Liver (tissue), 7 donors: ENCODE measurements at regions not wholly inside any gene's neighbourhood (a gene's known extent, or its start where the extent isn't known, plus 50 kb on each side); places are given as distances from the start of the nearest gene placed in this dataset.
"Not testable (repeated sequence)": the region's sequence is repeated elsewhere in the genome, so short reads cannot be mapped to it uniquely, and the experiment has no call there.

Source experiments
- DNase-seq: peaks from one replicate; pipeline ENCODE4 v3.0.0-alpha.2; 2017; ENCODE audit warnings: low spot score
- H3K27ac ChIP-seq, 2 donors: one replicate each; pipeline ENCODE4 v1.7.0; 2013; ENCODE audit warnings: inconsistent platforms in 2 of 2, low read length in 2 of 2, control low read depth in 1 of 2, low read depth in 1 of 2, mild to moderate bottlenecking in 1 of 2
- H3K27me3 ChIP-seq, 4 donors: one replicate each; pipeline versions ENCODE4 v1.6.1 to v1.7.0; 2013; ENCODE audit warnings: low read length in 3 of 4, inconsistent platforms in 1 of 4, mild to moderate bottlenecking in 1 of 4, moderate library complexity in 1 of 4; ENCODE audit not compliant: control insufficient read depth in 4 of 4, insufficient read depth in 4 of 4
- H3K36me3 ChIP-seq, 4 donors: one replicate each; pipeline versions ENCODE4 v1.6.1 to v1.7.0; 2013; ENCODE audit warnings: low read length in 3 of 4, mild to moderate bottlenecking in 3 of 4, low read depth in 1 of 4, moderate library complexity in 1 of 4; ENCODE audit not compliant: control insufficient read depth in 4 of 4, insufficient read depth in 3 of 4
- H3K4me1 ChIP-seq, 4 donors: one replicate each; pipeline versions ENCODE4 v1.6.1 to v1.7.0; 2013; ENCODE audit warnings: low read length in 3 of 4, mild to moderate bottlenecking in 3 of 4, moderate library complexity in 1 of 4; ENCODE audit not compliant: control insufficient read depth in 4 of 4, insufficient read depth in 4 of 4
- H3K4me3 ChIP-seq, 3 donors: one replicate each; pipeline versions ENCODE4 v1.6.1 to v1.7.0; 2013; ENCODE audit warnings: low read length in 3 of 3, control low read depth in 1 of 3, low read depth in 1 of 3, mild to moderate bottlenecking in 1 of 3
- H3K9ac ChIP-seq, 2 donors: one replicate each; pipeline ENCODE4 v1.7.0; 2013; ENCODE audit warnings: low read length in 2 of 2, mild to moderate bottlenecking in 2 of 2, moderate library complexity in 2 of 2, control low read depth in 1 of 2, low read depth in 1 of 2
- H3K9me3 ChIP-seq, 4 donors: one replicate each; pipeline versions ENCODE4 v1.6.1 to v1.7.0; 2013; ENCODE audit warnings: low read length in 3 of 4; ENCODE audit not compliant: control insufficient read depth in 4 of 4
- EGR1 ChIP-seq, 2 donors: IDR thresholded peaks; 2 replicates each; pipeline ENCODE4 v1.6.1; 2016 to 2018; ENCODE audit warnings: antibody characterized with exemption in 2 of 2, low read depth in 2 of 2
- FOXA2 ChIP-seq: IDR thresholded peaks from 2 replicates; pipeline ENCODE4 v1.6.1; 2016; ENCODE audit warnings: antibody characterized with exemption
- GABPA ChIP-seq, 2 donors: IDR thresholded peaks in 1 of 2; conservative IDR thresholded peaks in 1 of 2; 2 replicates each; pipeline ENCODE4 v1.6.1; 2016; ENCODE audit warnings: antibody characterized with exemption in 2 of 2, mild to moderate bottlenecking in 1 of 2, moderate library complexity in 1 of 2
- HNF4A ChIP-seq, 2 donors: conservative IDR thresholded peaks; 2 replicates each; pipeline ENCODE4 v1.6.1; 2016; ENCODE audit warnings: antibody characterized with exemption in 2 of 2, mild to moderate bottlenecking in 2 of 2
- NR2F2 ChIP-seq: IDR thresholded peaks from 2 replicates; pipeline ENCODE4 v1.6.1; 2016; ENCODE audit warnings: antibody characterized with exemption
- RAD21 ChIP-seq, 2 donors: IDR thresholded peaks; 2 replicates each; pipeline ENCODE4 v1.6.1; 2016; ENCODE audit warnings: antibody characterized with exemption in 2 of 2, mild to moderate bottlenecking in 2 of 2
- TAF1 ChIP-seq: conservative IDR thresholded peaks from 2 replicates; pipeline ENCODE4 v1.6.1; 2016; ENCODE audit warnings: antibody characterized with exemption, mild to moderate bottlenecking
- WGBS: extraction: QIAGEN DNeasy Blood & Tissue Kit; methylation state at CpG from one replicate; pipeline ENCODE4 v1.1.7; 2013; 5-methylcytosine and 5-hydroxymethylcytosine counted together
- TF ChIP-seq, protein P1 (sequence below): IDR thresholded peaks from 2 replicates; pipeline ENCODE4 v1.6.1; 2016; ENCODE audit warnings: antibody characterized with exemption
- donor health status: healthy.
- donor health status: healthy.
- donor health status: healthy.
- donor health status: healthy.

DNA sequence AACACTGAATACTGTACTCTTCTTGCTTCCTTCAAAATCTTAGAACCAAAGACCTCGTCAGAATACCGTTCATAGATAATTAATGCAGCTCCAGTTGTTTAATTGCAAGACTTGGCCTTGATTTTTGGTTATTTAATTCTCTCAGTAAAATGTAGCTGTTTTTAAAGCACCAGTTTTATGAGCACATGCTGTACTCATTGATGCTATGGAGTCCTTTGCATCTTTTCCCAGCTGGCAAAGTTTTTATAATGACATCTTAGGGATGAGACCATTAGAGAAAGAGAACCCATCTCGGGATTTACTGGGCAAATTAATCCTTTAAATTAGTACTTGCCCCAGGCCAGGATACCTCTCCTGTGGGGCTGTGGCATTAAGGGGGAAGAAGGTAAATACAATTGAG lies 199.3 kb downstream of the MEMO1 start:
- Histone ChIP-seq H3K9ac (no peak overlapping the region), H3K4me3 (no peak overlapping the region), H3K4me1 (peaks cover 0 to 5% (median 4%) of the 10 kb centered on the region in 4 donors), H3K36me3 (no peaks in the 10 kb centered on the region), H3K9me3 (no peaks in the 10 kb centered on the region), H3K27ac (no peak overlapping the region), H3K27me3 (no peaks in the 10 kb centered on the region)
- 96% methylated on average over 3 of the region's 3 CpGs for WGBS
- DNase-seq, result no peak
- no peak for TF ChIP-seq HNF4A (conservative IDR thresholded peaks at IDR 0.05)
- TF ChIP-seq, protein P1, sequence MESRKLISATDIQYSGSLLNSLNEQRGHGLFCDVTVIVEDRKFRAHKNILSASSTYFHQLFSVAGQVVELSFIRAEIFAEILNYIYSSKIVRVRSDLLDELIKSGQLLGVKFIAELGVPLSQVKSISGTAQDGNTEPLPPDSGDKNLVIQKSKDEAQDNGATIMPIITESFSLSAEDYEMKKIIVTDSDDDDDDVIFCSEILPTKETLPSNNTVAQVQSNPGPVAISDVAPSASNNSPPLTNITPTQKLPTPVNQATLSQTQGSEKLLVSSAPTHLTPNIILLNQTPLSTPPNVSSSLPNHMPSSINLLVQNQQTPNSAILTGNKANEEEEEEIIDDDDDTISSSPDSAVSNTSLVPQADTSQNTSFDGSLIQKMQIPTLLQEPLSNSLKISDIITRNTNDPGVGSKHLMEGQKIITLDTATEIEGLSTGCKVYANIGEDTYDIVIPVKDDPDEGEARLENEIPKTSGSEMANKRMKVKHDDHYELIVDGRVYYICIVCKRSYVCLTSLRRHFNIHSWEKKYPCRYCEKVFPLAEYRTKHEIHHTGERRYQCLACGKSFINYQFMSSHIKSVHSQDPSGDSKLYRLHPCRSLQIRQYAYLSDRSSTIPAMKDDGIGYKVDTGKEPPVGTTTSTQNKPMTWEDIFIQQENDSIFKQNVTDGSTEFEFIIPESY, result no peak
- TF ChIP-seq EGR1 (IDR thresholded peaks at IDR 0.05; ENCODE audit: low read depth in 2 of 2), result no peak
- no peak for TF ChIP-seq FOXA2
- TF ChIP-seq GABPA (IDR thresholded peaks at IDR 0.05 in 1 of 2, conservative IDR thresholded peaks at IDR 0.05 in 1 of 2), result no peak
- TF ChIP-seq RAD21 (IDR thresholded peaks at IDR 0.05), result no peak

DNA sequence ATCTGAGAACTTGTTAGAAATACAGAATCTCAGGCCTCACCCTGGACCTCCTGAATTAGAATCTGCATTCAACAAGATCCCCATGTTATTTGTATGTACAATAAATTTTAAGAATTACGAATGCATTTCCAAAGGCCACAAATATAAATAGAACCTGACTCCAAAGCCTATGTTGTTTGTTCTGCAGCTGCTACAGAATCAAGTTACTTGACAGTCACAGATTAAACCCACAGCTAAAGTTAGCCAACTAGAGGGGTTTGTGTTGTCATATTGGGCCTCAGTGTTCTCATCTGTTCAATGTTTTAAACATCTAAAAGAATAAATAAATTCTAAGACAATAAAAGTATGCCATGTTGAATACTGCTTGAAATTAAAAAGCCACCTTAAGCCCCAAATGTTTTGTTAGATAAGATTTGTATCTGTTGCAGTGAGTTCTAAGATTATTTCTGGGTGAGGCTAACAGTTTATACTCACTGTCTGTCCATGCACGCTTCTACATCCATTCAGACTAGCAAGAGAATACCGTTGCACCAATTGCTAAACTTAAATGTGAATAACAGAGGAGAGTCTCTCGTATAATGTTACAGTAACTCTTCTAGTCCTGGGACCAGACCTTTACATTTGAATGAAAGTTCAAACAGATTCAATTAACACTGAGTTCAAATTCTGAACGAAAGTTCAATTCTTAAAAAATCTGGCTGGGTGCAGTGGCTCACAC lies 200.4 kb downstream of the MEMO1 start:
- no peak for TF ChIP-seq GABPA (IDR thresholded peaks at IDR 0.05 in 1 of 2, conservative IDR thresholded peaks at IDR 0.05 in 1 of 2)
- no peak overlapping the region for H3K27ac ChIP-seq
- DNase-seq, result no peak
- H3K27me3 ChIP-seq, result no peaks in the 10 kb centered on the region
- H3K4me1 ChIP-seq, result peaks cover 0 to 5% (median 4%) of the 10 kb centered on the region in 4 donors
- 74% methylated on average over 5 of the region's 5 CpGs for WGBS
- no peak overlapping the region for H3K9ac ChIP-seq
- no peak overlapping the region for H3K4me3 ChIP-seq
- H3K9me3 ChIP-seq, result no peaks in the 10 kb centered on the region
- no peaks in the 10 kb centered on the region for H3K36me3 ChIP-seq

DNA sequence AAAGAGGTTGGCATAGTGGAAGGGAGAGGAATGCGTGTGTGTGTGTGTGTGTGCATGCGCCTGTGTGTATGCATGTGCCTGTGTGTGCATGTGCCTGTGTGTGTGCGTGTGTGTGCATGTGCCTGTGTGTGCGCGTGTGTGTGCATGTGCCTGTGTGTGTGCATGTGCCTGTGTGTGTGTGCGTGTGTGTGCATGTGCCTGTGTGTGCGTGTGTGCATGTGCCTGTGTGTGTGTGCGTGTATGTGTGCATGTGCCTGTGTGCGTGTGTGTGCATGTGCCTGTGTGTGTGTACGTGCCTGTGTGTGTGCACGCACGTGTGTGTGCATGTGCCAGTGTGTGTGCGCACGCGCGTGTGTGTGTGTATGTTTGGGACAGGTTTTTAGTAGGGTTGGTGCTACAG lies 205.1 kb downstream of the MEMO1 start:
- Histone ChIP-seq H3K36me3 (no peaks in the 10 kb centered on the region), H3K9me3 (no peaks in the 10 kb centered on the region), H3K27me3 (no peaks in the 10 kb centered on the region), H3K27ac (no peak overlapping the region), H3K4me3 (no peak overlapping the region), H3K4me1 (no peaks in the 10 kb centered on the region), H3K9ac (no peak overlapping the region)
- no peak for DNase-seq
- 85% methylated on average over 16 of the region's 16 CpGs for WGBS
- no peak for TF ChIP-seq EGR1 (IDR thresholded peaks at IDR 0.05; ENCODE audit: low read depth in 2 of 2)
- TF ChIP-seq TAF1, result no peak
- no peak for TF ChIP-seq RAD21 (IDR thresholded peaks at IDR 0.05)
- TF ChIP-seq FOXA2, result no peak
- TF ChIP-seq GABPA (IDR thresholded peaks at IDR 0.05 in 1 of 2, conservative IDR thresholded peaks at IDR 0.05 in 1 of 2), result no peak
- no peak for TF ChIP-seq NR2F2

DNA sequence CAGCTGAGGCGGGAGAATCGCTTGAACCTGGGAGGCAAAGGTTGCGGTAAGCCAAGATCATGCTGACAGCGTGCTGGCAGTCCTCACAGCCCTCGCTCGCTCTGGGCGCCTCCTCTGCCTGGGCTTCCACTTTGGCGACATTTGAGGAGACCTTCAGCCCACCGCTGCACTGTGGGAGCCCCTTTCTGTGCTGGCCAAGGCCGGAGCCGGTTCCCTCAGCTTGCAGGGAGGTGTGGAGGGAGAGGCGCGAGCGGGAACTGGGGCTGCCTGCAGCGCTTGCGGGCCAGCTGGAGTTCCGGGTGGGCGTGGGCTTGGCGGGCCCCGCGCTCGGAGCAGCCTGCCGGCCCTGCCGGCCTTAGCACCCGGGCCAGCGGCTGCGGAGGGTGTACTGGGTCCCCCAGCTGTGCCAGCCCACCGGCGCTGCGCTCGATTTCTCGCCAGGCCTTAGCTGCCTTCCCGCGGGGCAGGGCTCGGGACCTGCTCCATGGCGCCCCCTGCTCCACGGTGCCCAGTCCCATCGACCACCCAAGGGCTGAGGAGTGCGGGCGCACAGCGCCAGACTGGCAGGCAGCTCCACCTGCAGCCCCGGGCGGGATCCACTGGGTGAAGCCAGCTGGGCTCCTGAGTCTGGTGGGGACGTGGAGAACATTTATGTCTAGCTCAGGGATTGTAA lies 207.2 kb downstream of the MEMO1 start:
- H3K4me3 ChIP-seq, H3K4me1 ChIP-seq, H3K9me3 ChIP-seq, H3K27me3 ChIP-seq, H3K36me3 ChIP-seq, H3K27ac ChIP-seq, DNase-seq, H3K9ac ChIP-seq: not testable (repeated sequence)
- 72% methylated on average over 44 of the region's 44 CpGs for WGBS
